GM23248 (cell line): ENCODE measurements at regions not wholly inside any gene's neighbourhood (a gene's known extent, or its start where the extent isn't known, plus 50 kb on each side); places are given as distances from the start of the nearest gene placed in this dataset.

Experiments used
- EZH2 ChIP-seq: fragments of 200-600 bp; sonication (generic); IDR thresholded peaks from 2 replicates; pipeline ENCODE4 v1.6.1; 2018; ENCODE audit warnings: antibody characterized with exemption, mild to moderate bottlenecking; ENCODE audit not compliant: insufficient read depth, poor library complexity, severe bottlenecking
- EZH2phosphoT487 ChIP-seq: fragments of 200-600 bp; sonication (generic); IDR thresholded peaks from 2 replicates; pipeline ENCODE4 v1.6.1; 2018; ENCODE audit warnings: antibody characterized with exemption, moderate library complexity, mild to moderate bottlenecking, low read depth; ENCODE audit not compliant: insufficient read depth

- no peak for TF ChIP-seq EZH2phosphoT487
- TF ChIP-seq EZH2: no peak
These were observed 1065.8 kb upstream of the MIR17HG start for GRCh38 chr13:90281709-90282108.
